Naive thymus-derived CD8-positive, alpha-beta T cell (primary cell): ENCODE measurements at regions not wholly inside any gene's neighbourhood (a gene's known extent, or its start where the extent isn't known, plus 50 kb on each side); places are given as distances from the start of the nearest gene placed in this dataset.
"Not testable (repeated sequence)": the region's sequence is repeated elsewhere in the genome, so short reads cannot be mapped to it uniquely, and the experiment has no call there.

ENCODE experiments used
- ATAC-seq, 2 donors: fragments of 150-1000 bp; cut with Tn5 transposase in 1 of 2; sonication (Bioruptor Pico), chemical (Tn5 transposase) in 1 of 2; 1 replicate in 1 of 2; 2 replicates in 1 of 2; pipeline ENCODE4 v1.10.0; 2021; ENCODE audit warnings: mild to moderate bottlenecking in 2 of 2, moderate library complexity in 2 of 2
- POLR2A ChIA-PET: fragments of 350-600 bp; sonication (Branson Sonifier 250); formaldehyde crosslinking; loops from one replicate; lab custom pipeline; 2021; ENCODE audit warnings: antibody characterized with exemption; lab: Charles Lee
- DNase-seq, 10 donors: peaks; one replicate each; pipeline versions ENCODE4 v3.0.0 to v3.0.0-alpha.2; 2020 to 2022
- H3K27ac Mint-ChIP-seq, 10 donors: one replicate each; pipeline ENCODE4 v1.8.0; 2020 to 2022; ENCODE audit warnings: mild to moderate bottlenecking in 10 of 10, mixed read lengths in 10 of 10, moderate library complexity in 4 of 10, inconsistent platforms in 1 of 10
- H3K27me3 Mint-ChIP-seq, 5 donors: one replicate each; pipeline ENCODE4 v1.8.0; 2021 to 2022; ENCODE audit warnings: mixed read lengths in 5 of 5
- H3K36me3 Mint-ChIP-seq, 3 donors: one replicate each; pipeline ENCODE4 v1.8.0; 2020 to 2022; ENCODE audit warnings: mixed read lengths in 3 of 3, mild to moderate bottlenecking in 2 of 3, inconsistent platforms in 1 of 3
- H3K4me1 Mint-ChIP-seq, 4 donors: one replicate each; pipeline ENCODE4 v1.8.0; 2021 to 2022; ENCODE audit warnings: mixed read lengths in 4 of 4
- H3K4me3 Mint-ChIP-seq, 10 donors: one replicate each; pipeline ENCODE4 v1.8.0; 2020 to 2022; ENCODE audit warnings: mild to moderate bottlenecking in 10 of 10, mixed read lengths in 10 of 10, moderate library complexity in 6 of 10, inconsistent platforms in 1 of 10
- H3K9me3 Mint-ChIP-seq, 9 donors: one replicate each; pipeline ENCODE4 v1.8.0; 2020 to 2022; ENCODE audit warnings: mixed read lengths in 9 of 9, mild to moderate bottlenecking in 3 of 9, inconsistent platforms in 1 of 9, moderate library complexity in 1 of 9

DNA sequence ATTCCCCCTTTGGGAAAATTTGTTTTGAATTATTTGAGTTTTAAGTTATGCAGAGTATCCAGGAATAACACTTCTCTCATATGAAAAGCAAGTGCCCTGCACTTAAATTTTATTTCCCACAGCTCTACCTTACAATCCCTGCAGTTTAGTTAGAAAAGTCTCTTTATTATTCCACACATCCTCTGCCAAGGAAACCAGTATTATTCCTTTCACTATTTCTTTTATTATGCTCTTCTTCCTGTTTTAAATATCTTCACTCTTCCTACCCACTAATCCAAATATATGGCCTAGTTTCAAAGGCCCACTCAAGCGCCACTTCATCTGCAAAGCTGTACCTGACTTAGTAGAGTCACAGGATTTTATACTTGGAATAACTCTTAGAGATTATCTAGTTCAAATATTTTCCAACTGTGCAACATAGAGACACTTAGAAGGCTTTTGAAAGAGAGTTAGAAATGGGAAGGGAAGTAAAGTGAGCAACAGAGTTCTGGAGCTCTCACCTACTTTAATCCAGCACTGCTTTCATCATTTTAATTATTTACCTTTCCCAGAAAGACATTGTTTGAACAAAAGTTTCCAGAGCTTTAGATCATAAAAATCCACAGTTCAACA, 97.2 kb upstream of the LYPLAL1 start:
- Mint-ChIP-seq H3K9me3 (peaks cover 0 to 11% (median 7%) of the 10 kb centered on the region in 9 donors), H3K4me3 (no peak overlapping the region), H3K4me1 (no peaks in the 10 kb centered on the region), H3K27ac (no peak overlapping the region), H3K27me3 (peaks cover 0 to 3% (median 0%) of the 10 kb centered on the region in 5 donors), H3K36me3 (peaks cover 0 to 6% (median 0%) of the 10 kb centered on the region in 3 donors)
- POLR2A ChIA-PET: no interaction called here
- ATAC-seq (no peak), DNase-seq (no peak)

DNA sequence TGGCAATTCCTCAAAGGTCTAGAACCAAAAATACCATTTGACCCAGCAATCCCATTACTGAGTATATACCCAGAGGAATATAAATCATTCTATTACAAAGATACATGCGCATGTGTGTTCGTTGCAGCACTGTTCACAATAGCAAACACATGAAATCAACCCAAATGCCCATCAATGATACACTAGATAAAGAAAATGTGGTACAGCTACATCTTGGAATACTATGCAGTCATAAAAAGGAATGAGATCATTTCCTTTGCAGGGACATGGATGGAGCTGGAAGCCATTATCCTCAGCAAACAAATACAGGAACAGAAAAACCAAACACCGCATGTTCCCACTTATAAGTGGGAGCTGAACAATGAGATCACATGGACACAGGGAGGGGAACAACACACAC, 95.9 kb upstream of the LYPLAL1 start:
- POLR2A ChIA-PET: not testable (repeated sequence)

DNA sequence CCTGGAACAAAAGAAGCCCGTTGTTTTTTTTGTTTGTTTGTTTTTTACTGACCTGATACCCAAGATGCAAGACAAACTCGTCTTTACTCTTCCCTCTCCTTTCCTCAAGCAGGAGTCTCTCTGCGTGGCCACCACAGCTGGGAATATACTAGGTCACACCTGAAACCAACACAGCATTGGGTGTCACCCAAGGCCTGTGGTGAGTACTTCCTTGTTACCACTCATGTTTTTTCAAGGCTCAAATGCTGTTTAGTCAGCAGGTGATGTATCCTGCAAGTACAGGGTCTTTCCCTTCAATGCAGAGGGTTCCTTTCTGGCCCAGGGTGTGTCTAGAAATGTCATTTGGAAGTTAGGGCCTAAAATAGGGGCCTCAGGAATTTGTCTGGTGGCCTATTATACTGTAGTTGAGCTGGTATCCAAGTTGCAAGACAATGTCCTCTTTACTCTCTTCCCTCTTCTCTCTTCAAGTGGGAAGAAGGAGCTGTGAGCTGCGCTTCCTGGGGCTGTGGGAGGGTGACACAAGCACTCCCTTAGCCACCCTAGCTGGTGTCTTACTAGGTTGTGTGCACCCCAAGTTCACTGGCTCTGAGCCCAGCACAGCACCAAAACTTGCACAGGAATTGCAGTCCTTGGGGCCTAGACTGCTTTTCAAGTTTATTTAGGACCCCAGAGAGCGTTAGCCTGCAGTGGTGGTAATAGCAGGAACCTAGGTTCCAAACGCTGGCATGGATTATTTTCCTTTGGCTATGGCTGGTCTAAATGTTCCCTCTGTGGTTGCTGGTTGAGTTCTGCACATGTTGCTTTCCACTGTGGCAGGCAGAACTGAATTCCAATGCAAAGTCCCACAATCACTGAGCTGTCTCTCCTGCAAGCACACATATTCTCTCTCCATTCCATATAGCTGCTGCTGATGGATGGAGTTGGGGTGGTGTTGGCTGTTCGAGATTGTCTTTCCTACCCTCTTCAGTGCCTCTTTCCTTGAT, 91.4 kb upstream of the LYPLAL1 start:
- POLR2A ChIA-PET: no interaction called here
- DNase-seq: no peak
- peaks cover 0 to 4% (median 0%) of the 10 kb centered on the region in 9 donors for H3K9me3 Mint-ChIP-seq
- no peak for ATAC-seq
- no peak overlapping the region for H3K4me3 Mint-ChIP-seq
- peaks cover 0 to 6% (median 5%) of the 10 kb centered on the region in 5 donors for H3K27me3 Mint-ChIP-seq
- no peaks in the 10 kb centered on the region for H3K4me1 Mint-ChIP-seq
- peaks cover 0 to 3% (median 0%) of the 10 kb centered on the region in 3 donors for H3K36me3 Mint-ChIP-seq
- H3K27ac Mint-ChIP-seq: no peak overlapping the region

More for the DNA sequence above, 95.9 kb upstream of the LYPLAL1 start:
- ATAC-seq, H3K4me3 Mint-ChIP-seq, DNase-seq, H3K4me1 Mint-ChIP-seq, H3K27me3 Mint-ChIP-seq, H3K9me3 Mint-ChIP-seq, H3K27ac Mint-ChIP-seq, H3K36me3 Mint-ChIP-seq: not testable (repeated sequence)

DNA sequence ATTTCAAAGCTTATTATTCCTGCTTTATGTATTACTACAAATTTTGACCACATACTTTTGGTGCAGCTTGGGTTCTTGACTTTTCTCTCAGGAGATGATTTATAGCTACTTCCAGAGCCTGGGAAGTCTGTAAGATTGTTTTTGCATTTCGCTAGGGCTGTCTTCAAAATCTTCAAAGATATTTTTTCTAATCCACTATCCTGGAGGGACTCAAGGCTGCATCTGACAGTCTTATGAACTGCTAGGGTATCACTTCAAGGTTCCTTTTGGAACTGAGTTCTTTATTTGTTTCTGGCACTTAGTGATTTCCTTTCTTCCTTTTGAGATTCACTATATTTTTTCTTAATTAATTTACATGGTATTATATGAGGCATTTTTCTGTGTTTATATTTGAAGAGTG, 90.0 kb upstream of the LYPLAL1 start:
- DNase-seq (no peak), ATAC-seq (no peak)
- H3K4me1 Mint-ChIP-seq: peaks cover 0 to 4% (median 0%) of the 10 kb centered on the region in 4 donors
- H3K27me3 Mint-ChIP-seq: peaks cover 0 to 9% (median 5%) of the 10 kb centered on the region in 5 donors
- H3K27ac Mint-ChIP-seq: no peak overlapping the region
- peaks cover 0 to 3% (median 0%) of the 10 kb centered on the region in 3 donors for H3K36me3 Mint-ChIP-seq
- POLR2A ChIA-PET: no interaction called here
- H3K9me3 Mint-ChIP-seq: peaks cover 0 to under 1% (median 0%) of the 10 kb centered on the region in 9 donors
- no peak overlapping the region for H3K4me3 Mint-ChIP-seq

DNA sequence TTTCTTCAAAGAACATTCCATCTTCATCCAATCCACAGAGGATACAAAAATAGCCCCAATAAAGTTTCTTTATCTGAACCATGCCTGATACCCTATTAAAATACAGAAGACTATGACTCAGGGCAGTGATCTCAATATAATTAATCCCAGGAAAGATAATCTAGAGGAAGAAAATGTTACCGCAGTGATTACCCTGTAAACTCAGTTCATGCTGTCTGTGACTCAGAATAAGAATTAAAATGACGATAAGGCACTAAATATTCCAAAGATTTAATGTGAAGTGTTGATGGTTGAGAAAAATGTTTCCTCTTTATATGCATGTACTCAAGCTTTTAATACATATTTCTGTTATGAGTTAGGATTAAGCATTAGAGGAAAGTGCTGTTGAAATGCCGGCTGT, 88.6 kb upstream of the LYPLAL1 start:
- no peak for ATAC-seq
- peaks cover 0 to 2% (median 0%) of the 10 kb centered on the region in 9 donors for H3K9me3 Mint-ChIP-seq

DNA sequence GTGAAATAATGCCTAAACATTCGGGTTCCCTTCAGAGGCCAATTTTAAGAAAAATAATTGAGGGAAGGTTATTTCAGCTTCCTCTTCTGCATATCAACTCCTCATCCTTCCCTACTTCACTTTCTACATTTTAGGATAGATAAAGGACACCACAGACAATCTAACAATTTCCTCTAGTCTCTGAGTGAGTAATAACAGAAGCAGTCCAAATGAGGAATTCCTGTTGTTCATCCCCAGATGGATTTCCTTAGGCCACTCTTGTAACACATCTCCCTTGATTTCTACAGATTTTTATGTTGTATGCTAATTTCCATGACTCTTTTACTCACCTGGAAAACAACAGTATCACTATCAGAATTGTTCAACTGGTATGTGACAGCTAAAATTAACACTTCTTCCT, 87.7 kb upstream of the LYPLAL1 start:
- POLR2A ChIA-PET: no interaction called here
- peaks cover 3 to 28% (median 5%) of the 10 kb centered on the region in 5 donors for H3K27me3 Mint-ChIP-seq

More for the DNA sequence above, 88.6 kb upstream of the LYPLAL1 start:
- peaks cover 0 to 19% (median 0%) of the 10 kb centered on the region in 4 donors for H3K4me1 Mint-ChIP-seq
- no peak for DNase-seq
- no peak overlapping the region for H3K4me3 Mint-ChIP-seq
- POLR2A ChIA-PET: no interaction called here
- no peak overlapping the region for H3K27ac Mint-ChIP-seq
- peaks cover 0 to 3% (median 0%) of the 10 kb centered on the region in 3 donors for H3K36me3 Mint-ChIP-seq
- peaks cover 3 to 24% (median 5%) of the 10 kb centered on the region in 5 donors for H3K27me3 Mint-ChIP-seq

DNA sequence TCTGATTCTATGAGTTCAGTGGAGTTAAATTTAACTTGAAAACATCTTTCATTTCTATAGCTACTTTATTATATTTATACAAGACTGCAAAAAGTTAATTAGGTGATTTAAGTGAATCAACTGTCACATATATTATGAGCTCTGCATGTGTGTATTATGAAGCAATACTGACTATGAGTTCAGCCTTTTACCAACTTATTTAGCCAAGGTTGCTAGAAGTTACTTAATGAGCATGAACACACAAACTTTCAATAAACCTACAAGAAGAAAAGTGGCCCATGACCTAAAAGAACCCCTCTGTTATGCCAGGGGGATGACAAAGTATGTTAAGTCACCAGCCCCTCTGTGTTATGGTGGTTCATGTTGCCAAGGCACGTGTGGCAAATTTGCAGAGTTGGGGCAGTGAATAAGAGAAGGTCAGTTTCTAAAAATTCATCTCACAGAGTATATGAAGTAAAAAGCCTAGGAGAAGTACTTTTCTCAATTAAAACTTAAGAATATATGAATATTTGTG, 86.7 kb upstream of the LYPLAL1 start:
- no peak for ATAC-seq
- POLR2A ChIA-PET: no interaction called here

More for the DNA sequence above, 87.7 kb upstream of the LYPLAL1 start:
- ATAC-seq (no peak), DNase-seq (no peak)
- Mint-ChIP-seq H3K4me1 (peaks cover 0 to 27% (median 0%) of the 10 kb centered on the region in 4 donors), H3K36me3 (peaks cover 0 to 3% (median 0%) of the 10 kb centered on the region in 3 donors), H3K9me3 (peaks cover 0 to 2% (median 0%) of the 10 kb centered on the region in 9 donors), H3K27ac (no peak overlapping the region), H3K4me3 (no peak overlapping the region)

DNA sequence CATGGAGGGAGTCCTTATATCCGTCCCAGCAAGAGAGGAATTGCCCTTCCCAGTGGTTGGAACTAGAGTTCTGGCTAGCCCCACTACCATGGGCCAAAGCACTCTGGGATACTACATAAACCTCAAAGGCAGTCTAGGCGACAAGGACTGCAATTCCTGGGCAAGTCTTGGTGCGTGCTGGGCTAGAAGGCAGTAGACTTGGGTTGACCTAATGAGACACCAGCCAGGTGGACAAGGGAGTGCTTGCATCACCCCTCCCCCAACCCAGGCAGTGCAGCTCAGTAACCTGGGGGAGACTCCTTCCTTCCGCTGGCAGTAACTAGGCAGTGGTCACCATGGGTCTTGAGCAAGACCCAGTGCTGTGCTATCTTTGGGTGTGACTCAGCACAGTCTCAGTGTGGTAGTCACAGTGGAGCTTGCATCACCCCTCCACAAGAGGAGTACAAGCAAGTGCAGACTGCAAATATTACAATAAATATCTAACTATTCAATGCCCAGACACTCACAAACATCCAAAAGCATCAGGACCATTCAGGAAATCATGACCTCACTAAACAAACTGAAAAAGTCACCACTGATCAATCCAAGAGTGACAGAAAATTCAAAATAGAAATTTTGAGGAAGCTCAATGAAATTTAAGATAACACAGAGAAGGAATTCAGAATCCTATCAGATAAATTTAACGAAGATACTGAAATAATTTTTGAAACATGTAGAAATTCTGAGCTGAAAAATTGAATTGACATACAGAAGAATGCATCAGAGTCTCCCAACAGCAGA, 84.7 kb upstream of the LYPLAL1 start:
- ATAC-seq (no peak), DNase-seq (no peak)
- Mint-ChIP-seq H3K27me3 (peaks cover 3 to 28% (median 5%) of the 10 kb centered on the region in 5 donors), H3K4me3 (no peak overlapping the region), H3K4me1 (peaks cover 0 to 27% (median 0%) of the 10 kb centered on the region in 4 donors), H3K27ac (peak overlapping the region in 2 of 10 donors; percentile 13 to 34), H3K36me3 (peaks cover 0 to 3% (median 0%) of the 10 kb centered on the region in 3 donors), H3K9me3 (peaks cover 0 to 17% (median 6%) of the 10 kb centered on the region in 9 donors)
- POLR2A ChIA-PET: no interaction called here

More for the DNA sequence above, 86.7 kb upstream of the LYPLAL1 start:
- H3K27me3 Mint-ChIP-seq: peaks cover 3 to 28% (median 5%) of the 10 kb centered on the region in 5 donors
- no peak overlapping the region for H3K4me3 Mint-ChIP-seq
- peaks cover 0 to 3% (median 0%) of the 10 kb centered on the region in 3 donors for H3K36me3 Mint-ChIP-seq
- no peak for DNase-seq
- H3K4me1 Mint-ChIP-seq: peaks cover 0 to 27% (median 0%) of the 10 kb centered on the region in 4 donors
- H3K9me3 Mint-ChIP-seq: peaks cover 0 to 6% (median 0%) of the 10 kb centered on the region in 9 donors
- no peak overlapping the region for H3K27ac Mint-ChIP-seq

DNA sequence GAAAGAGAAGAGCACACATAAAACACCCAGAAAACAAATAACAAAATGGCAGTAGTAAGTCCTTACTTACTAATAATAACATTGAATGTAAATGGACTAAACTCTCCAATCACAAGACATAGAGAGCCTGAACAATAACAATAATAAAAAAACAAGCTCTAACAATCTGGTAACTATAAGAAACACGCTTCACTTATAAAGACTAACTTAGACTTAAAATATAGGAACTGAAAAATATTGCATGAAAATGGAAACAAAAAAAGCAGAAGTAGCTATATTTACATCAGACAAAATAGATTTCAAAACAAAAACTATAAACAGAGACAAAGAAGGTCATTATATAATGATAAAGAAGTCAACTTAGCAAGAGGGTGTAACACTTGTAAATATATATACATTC, 83.1 kb upstream of the LYPLAL1 start:
- no peak for ATAC-seq
- no peak for DNase-seq
- POLR2A ChIA-PET: no interaction called here
- peaks cover 0 to 17% (median 6%) of the 10 kb centered on the region in 9 donors for H3K9me3 Mint-ChIP-seq
- H3K27ac Mint-ChIP-seq: peak overlapping the region in 1 of 10 donors; percentile 2
- peaks cover 0 to 27% (median 0%) of the 10 kb centered on the region in 4 donors for H3K4me1 Mint-ChIP-seq
- no peak overlapping the region for H3K4me3 Mint-ChIP-seq
- peaks cover 0 to 3% (median 0%) of the 10 kb centered on the region in 3 donors for H3K36me3 Mint-ChIP-seq
- H3K27me3 Mint-ChIP-seq: peaks cover 0 to 28% (median 3%) of the 10 kb centered on the region in 5 donors

DNA sequence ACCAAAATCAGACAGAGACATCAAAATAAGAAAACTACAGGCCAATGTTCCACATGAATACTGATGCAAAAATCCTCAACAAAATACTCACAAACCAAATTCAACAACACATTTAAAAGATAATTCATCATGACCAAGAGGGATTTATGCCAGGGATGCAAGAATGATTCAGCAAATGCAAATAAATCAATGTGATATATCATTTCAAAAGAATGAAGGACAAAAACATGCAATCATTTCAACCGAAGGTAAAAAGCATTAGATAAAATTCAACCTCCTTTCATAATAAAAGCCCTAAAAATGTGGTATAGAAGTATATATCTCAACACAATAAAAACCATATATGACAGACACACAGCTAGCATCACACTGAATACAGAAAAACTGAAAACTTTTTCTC, 81.5 kb upstream of the LYPLAL1 start:
- H3K9me3 Mint-ChIP-seq: peaks cover 0 to 17% (median 9%) of the 10 kb centered on the region in 9 donors
- no peaks in the 10 kb centered on the region for H3K36me3 Mint-ChIP-seq
- peaks cover 0 to 27% (median 0%) of the 10 kb centered on the region in 4 donors for H3K4me1 Mint-ChIP-seq
- ATAC-seq (no peak), DNase-seq (no peak)
- peaks cover 0 to 22% (median 3%) of the 10 kb centered on the region in 5 donors for H3K27me3 Mint-ChIP-seq
- H3K27ac Mint-ChIP-seq: no peak overlapping the region
- POLR2A ChIA-PET: no interaction called here
- no peak overlapping the region for H3K4me3 Mint-ChIP-seq

DNA sequence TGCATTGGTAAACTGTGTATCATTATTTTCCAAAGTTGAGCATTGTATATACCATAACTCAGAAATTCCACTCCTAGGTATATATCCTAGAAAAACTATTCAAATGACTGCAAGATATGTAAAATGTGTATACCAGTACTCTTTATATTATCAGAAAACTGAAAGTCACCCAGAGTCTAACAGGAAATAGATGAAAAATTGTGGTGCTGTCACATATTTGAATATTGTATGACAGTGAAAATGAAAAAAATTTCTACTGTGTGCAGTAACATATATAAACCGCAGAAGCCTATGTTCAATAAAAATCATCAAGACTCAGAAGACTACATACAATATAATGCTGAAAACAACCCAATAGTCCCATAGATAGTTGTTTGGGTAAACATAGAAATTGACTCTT, 74.4 kb upstream of the LYPLAL1 start:
- POLR2A ChIA-PET: no interaction called here
- Mint-ChIP-seq H3K27me3 (no peaks in the 10 kb centered on the region), H3K4me3 (no peak overlapping the region), H3K27ac (no peak overlapping the region), H3K36me3 (no peaks in the 10 kb centered on the region), H3K9me3 (peaks cover 0 to 8% (median 0%) of the 10 kb centered on the region in 9 donors), H3K4me1 (no peaks in the 10 kb centered on the region)
- DNase-seq: no peak
- no peak for ATAC-seq

DNA sequence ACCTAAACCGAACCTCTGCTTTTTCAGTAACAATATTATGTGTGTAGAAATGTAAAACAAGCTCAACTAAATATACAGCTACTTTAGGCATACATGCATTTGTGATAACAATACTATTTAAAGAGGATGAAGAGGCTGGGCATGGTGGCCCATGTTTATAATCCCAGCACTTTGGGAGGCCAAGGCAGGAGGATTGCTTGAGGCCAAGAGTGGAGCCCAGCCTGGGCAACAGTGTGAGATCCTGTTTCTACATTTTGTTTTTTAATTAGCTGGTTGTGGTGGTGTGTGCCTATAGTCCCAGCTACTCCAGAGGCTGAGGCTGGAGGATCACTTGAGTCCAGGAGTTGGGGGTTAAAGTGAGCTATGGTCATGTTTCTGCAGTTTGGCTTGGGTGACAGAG, 73.6 kb upstream of the LYPLAL1 start:
- no peaks in the 10 kb centered on the region for H3K27me3 Mint-ChIP-seq
- H3K4me3 Mint-ChIP-seq: no peak overlapping the region
- no peak overlapping the region for H3K27ac Mint-ChIP-seq
- ATAC-seq (no peak), DNase-seq (no peak)
- POLR2A ChIA-PET: no interaction called here
- H3K36me3 Mint-ChIP-seq: no peaks in the 10 kb centered on the region
- no peaks in the 10 kb centered on the region for H3K4me1 Mint-ChIP-seq
- peaks cover 0 to 8% (median 0%) of the 10 kb centered on the region in 9 donors for H3K9me3 Mint-ChIP-seq
